ENCODE measurements at regions not wholly inside any gene's neighbourhood (a gene's known extent, or its start where the extent isn't known, plus 50 kb on each side); places are given as distances from the start of the nearest gene placed in this dataset.
"Not testable (repeated sequence)": the region's sequence is repeated elsewhere in the genome, so short reads cannot be mapped to it uniquely, and the experiment has no call there.

GRCh38 chrX:1854861-1855260 lies 240.0 kb downstream of the ASMT start:
- not testable (repeated sequence) for TF ChIP-seq CTCF (IDR thresholded peaks at IDR 0.05); EZH2 (IDR thresholded peaks at IDR 0.05; ENCODE audit: borderline replicate concordance, insufficient read depth, low read depth, low read length, poor library complexity, severe bottlenecking)
